NT2/D1 (cell line): ENCODE measurements at regions not wholly inside any gene's neighbourhood (a gene's known extent, or its start where the extent isn't known, plus 50 kb on each side); places are given as distances from the start of the nearest gene placed in this dataset.

Experiments
- SUZ12 ChIP-seq: IDR thresholded peaks from 2 replicates; pipeline ENCODE4 v1.6.1; 2011; ENCODE audit not compliant: insufficient read length, insufficient read depth; ENCODE audit errors: extremely low read depth
- YY1 ChIP-seq: IDR thresholded peaks from 2 replicates; pipeline ENCODE4 v1.6.1; 2011; ENCODE audit not compliant: insufficient read length, insufficient read depth
- ZNF274 ChIP-seq: IDR thresholded peaks from 2 replicates; pipeline ENCODE4 v1.6.1; 2011; ENCODE audit warnings: mild to moderate bottlenecking, low read depth, low read length

DNA sequence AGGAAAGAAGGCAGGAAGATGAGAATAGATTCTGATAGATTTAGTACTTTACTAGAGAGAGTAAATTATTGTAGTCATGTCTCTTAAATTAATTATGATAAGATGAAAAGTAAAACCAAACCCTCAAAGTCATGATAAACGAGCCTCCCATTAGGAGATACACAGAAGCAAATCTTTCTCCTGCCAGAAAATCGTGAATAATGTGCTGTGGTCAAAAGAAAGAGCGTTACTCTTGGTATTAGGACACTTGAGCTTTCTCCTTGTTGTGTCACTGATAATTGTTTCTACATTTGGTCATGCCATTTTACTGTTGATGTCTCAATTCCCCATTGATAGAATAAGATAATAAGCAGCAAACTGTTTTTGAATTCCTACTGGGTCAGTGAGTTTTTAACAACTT, 562.8 kb upstream of the TLE4 start:
- TF ChIP-seq YY1: no peak
- TF ChIP-seq ZNF274: no peak
- no peak for TF ChIP-seq SUZ12
